Activated CD8-positive, alpha-beta memory T cell treated with anti-CD3 and anti-CD28 coated beads, Interleukin-2, amount 50 U/mL, for 4 hours (primary cell): ENCODE measurements at regions not wholly inside any gene's neighbourhood (a gene's known extent, or its start where the extent isn't known, plus 50 kb on each side); places are given as distances from the start of the nearest gene placed in this dataset.

Experiments
- DNase-seq: peaks from one replicate; pipeline ENCODE4 v3.0.0-alpha.2; 2020

DNA sequence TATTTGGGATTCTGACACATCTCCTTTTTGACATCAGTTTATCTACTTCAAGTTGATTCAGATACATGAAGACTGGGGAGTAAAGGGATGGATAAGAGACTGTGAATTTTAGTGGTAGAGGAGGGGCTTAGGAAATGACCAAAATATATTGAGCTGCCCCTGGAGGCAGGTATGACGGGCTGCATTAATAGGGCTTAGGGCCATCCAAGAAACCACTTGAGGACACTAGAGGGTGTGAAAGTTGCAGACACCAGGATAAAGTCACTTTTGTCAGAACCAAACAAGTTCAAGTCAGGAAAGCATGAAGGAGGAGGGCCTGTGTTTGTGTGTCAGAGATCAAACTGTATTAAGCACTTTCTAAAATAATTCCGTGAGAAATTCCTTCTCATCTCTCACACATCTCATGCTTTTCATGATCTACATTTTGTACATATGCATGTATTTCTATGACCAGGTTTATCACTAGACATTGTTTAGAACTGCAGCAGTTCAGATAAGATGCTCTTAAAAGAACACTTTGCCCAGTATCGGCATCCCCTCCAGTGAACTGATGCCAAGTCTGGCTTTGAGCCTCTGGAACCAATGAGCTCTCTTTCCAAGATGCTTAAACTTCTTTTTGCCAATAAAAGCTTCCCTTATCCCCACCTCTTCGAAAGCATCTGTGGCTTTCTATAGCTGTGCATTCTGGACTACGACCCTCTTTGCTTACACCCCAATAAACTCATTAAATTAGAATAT is 136.9 kb downstream of the SLC38A1 start:
- DNase-seq, result no peak

DNA sequence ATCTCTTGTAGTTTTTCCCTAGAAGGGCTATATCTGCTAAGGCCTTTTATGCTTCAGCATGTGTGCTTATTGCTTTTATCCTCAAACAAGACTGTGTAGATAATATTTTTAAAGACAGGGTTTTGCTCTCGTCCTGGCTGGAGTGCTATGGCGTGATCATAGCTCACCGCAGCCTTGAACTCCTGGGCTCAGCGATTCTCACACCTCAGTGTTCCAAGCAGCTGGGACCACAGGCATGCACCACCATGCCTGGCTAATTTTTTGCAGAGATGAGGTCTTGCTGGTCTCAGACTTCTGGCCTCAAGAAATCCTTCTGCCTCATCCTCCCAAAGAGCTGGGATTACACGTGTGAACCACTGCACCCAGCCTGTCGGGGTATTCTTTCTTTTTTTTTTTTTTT is 137.3 kb upstream of the SCAF11 start:
- no peak for DNase-seq

- DNase-seq, result no peak
Observed at GRCh38 chr12:46126050-46126727, 135.8 kb upstream of the SCAF11 start.

- DNase-seq, result peak; percentile 45
Observed at GRCh38 chr12:46124848-46125619, 134.7 kb upstream of the SCAF11 start.

DNA sequence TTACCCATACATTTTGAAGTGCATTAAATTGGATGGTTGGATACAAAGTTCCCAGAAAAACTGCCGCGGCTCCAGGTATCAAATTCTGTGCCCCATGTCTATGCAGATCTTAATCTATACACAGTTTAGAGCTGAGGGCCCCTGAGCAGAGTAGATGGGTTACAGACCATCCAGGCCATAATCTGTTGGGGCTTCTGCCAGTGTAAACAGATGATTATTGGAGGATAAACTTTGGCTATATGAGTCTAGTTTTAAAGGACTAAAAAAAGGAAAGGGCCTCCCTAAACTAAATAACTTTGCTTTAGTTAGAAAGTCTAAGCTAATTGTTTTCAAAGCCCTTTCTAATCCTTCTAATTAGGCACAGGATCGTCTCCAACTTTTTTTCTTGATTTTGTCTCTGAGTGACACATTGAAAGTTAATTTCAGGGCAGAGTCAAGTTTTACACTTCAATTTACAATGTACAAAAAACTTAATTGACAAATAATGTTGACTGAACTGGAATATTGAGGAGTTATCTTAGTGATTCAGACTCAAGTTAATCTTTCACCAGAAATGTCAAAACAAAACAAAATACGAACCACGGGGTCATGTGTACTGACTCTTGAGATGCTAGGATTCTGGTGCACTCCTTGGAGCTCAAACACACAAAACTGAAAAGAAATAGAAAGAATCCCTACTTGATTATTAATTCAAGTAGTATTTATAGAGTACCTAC is 133.9 kb upstream of the SCAF11 start:
- DNase-seq, result no peak

DNA sequence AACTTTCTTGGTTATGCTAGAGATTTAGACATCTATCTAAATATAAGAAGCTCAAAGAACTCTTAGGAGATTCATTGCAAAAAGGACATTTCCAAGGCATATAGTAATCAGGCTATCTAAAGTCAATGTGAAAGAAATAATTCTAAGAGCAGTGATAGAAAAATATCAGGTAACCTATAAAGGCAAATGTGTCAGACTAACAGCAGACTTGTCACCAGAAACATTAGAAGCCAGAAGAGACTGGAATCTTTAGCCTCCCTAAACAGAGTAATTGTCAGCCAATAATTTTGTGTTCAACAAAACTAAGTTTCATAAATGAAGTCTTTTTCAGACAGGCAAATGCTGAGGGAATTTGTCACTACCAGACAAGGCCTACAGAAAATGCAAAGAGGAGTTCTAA is 122.0 kb upstream of the SCAF11 start:
- DNase-seq, result no peak

DNA sequence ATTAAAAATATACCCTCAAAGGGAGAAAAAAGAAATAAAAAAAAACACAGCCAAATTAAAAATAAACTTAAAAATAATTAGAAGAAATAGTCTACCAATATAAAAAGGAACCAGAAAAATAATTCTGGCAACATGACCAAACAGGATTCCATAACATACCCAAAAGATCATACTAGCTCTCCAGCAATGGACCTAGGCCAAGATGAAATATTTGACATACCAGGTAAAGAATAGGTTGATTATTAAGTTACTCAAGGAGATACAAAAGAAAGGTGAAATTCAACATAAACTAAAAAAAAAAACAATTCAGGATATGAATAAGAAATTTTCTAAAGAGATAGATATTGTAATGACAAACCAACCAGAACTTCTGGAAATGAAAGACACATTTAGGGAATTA is 121.3 kb upstream of the SCAF11 start:
- no peak for DNase-seq

GRCh38 chr12:46110928-46111699 is 120.7 kb upstream of the SCAF11 start:
- no peak for DNase-seq

DNA sequence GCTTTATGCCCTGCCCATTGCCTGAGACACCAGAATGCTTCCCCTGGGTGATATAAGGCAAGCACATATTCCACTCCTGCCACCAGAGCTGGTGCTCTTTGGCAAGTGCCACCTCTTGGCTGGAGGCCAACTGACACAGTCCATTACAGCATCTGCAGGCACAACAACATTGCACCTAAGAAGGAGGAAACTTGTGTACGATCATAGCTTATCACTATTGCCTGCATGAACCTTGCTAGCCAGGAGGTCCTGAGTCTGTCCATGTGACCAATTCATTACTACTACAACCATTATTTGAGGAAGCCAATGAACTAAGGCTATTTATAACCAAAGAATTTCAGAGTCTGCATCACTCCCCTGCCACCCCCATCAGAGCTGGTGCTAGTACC is 119.8 kb upstream of the SCAF11 start:
- no peak for DNase-seq

DNA sequence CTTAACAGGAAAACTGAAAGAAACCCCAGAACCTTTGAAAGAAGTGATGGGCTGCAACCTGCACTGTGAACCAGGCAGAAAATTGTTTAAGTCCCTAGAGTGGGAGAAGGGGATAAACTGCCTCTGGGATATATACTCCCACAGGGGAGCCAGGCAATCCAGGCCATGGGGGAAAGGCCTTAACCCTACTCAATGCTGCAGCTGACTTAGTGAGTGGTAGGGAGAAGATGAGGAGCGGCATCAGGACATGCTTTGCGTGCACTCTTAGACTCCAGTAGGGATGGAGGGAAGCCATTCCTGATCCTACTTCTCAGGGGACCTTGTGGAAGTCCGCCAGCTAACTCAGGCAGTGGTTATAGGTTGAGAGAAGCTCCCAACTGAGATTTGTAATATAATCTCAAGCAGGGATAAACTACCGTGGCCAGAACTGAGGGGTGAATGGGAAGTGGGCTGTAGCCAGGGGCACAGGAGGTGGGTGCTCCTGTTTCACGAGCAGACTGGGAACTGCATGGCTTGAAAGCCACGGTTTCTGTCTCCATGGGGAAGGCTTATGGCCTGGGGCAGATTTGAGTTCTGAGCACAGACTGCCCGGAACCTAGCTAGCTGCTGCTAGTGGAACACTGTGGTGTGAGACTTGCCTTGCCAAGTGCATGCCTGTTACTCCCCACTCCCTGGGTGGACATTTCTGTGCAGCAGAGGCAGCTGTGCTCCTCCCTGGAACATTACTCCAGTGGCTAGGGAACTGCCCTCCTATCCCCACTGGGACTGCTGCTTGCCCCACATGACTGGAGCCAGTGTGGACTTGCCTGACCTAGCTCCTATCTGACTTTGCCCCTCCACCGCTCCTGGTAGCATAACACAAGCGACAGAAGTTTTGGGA is 119.2 kb upstream of the SCAF11 start:
- DNase-seq, result no peak

DNA sequence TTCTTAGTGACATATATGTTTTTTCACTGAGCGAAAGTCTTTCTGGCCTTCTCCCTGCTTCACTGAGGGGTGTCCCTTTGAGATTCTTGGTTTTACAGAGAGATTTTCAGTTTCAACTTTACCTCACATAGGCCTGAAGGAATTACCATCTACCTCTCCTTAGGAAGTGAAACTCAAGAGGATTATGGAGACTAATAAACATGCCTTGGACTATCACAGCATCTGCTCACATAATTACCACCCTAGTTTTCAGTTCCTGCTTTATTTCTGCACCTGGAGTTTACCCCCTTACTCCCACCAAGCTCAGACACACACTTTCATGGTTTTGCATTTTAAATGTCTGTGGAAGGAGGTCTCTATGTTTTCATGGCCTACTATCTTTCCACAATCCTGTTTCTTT is 118.3 kb upstream of the SCAF11 start:
- no peak for DNase-seq

- no peak for DNase-seq
Observed at GRCh38 chr12:46107591-46107990, 117.2 kb upstream of the SCAF11 start.

DNA sequence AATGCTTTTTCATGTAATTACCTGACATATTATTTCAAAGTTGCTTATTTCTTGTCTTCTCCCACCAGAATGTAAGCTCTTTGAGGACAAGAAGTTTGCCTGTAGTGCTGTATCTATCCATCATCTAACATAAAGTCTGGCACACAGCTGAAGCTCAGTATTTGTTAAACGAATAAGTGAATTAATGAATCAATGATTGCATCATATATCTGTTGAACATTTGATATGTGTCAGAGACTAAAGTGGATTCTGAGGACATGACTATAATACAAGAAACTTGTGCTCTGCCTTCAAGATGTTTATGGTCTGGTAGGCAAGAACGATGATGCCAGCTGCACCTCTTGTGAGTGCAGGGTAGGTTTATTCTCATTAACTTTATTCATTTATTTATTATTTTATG is 115.4 kb upstream of the SCAF11 start:
- no peak for DNase-seq

- DNase-seq, result no peak
Observed at GRCh38 chr12:46103559-46104383, 113.4 kb upstream of the SCAF11 start.

DNA sequence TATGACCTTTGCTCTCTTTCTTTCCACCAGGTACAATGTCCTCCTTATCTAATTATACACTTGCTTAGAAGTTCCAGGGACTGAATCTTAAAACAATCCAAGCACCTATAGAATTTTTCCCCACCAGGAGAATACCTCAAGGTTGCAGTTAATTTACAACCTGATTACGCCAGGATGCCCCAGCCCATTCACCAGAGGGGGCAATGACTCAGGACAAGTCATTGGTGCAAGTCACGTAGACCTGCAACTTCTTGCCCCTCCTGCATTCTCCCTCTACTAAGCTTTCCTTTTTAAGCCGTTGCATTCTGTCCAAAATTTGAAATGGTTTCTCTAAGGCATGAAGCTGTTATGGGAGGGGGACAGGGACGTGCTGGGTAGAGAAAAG is 111.1 kb upstream of the SCAF11 start:
- DNase-seq, result no peak

- no peak for DNase-seq
Observed at GRCh38 chr12:46100551-46101484, 110.4 kb upstream of the SCAF11 start.

- no peak for DNase-seq
Observed at GRCh38 chr12:46089414-46090162, 99.2 kb upstream of the SCAF11 start.

DNA sequence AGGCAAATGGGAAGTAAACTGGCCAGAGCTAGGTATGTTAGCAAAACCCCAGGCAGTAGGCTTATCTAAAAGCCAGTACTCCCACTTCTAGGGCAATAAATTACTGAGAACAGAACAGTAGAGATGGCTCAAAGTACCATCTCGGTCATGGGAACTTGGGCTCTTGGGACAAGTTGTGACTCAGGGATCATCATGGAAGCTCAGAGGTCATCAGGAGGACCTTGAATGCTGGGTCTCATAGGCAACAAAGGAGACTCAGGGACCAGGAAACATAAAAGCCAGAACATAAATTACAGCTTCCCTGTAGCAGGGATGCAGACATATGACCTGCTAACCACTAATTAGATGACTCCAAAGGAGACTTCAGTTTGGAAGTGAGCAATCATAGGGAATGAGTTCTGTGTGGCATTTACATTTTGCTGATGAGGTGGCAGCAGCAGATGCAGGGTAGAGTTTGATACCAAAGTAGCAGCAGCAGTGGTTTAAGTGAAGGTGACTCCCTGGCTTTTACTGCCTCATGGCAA is 97.6 kb upstream of the SCAF11 start:
- DNase-seq, result no peak
